Fibroblast of the conjunctiva (primary cell): ENCODE measurements at regions not wholly inside any gene's neighbourhood (a gene's known extent, or its start where the extent isn't known, plus 50 kb on each side); places are given as distances from the start of the nearest gene placed in this dataset.

ENCODE experiments used
- DNase-seq: peaks from one replicate; pipeline ENCODE4 v3.0.0-alpha.2; 2010; ENCODE audit warnings: low read depth

DNA sequence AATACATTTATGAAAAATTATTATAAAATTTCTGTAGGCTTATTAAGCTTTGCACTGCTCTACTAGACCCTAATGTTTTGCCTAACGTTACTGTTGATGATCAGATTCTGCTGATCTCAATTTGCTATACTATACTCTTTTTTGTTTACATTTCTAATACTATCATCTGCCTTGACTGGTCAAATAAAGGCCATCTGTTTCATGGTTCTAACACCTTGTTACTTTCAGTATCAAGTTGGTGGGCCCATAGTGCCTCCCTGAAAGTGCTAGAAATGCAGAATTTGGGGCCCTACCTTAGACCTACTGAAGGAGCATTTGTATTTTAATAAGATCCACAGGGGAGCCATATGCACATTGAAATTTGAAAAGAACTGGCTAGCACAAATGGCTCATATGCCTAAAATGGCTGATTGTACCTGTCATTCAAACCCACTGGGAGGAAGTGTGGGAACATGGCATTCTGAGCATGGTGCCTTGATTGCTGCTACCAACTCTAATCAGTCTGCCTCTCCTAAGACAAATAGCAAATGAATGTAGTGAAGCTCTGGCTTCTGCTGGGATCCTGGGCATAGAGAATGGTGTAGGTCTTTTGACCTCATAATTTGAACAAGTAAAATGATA lies 199.1 kb upstream of the BTBD3 start:
- no peak for DNase-seq

DNA sequence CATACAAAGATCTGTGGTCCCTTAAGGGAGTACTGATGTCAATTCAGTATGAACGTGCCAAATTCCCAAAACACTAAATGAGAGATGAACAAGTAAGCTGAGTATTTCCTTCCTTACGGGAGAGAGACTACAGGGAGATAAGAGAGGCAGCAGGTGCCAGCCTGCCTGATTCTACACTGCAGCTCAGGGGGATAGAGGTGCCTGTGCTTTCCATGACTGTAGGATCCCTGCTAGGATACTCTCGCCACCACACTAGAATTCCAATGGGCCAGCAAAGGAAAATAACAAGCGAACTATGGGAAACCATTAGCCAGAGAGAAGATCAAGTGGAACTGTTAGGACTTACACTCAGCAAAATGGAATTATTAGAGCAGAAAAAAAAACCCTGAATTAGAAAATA lies 198.5 kb upstream of the BTBD3 start:
- no peak for DNase-seq

DNA sequence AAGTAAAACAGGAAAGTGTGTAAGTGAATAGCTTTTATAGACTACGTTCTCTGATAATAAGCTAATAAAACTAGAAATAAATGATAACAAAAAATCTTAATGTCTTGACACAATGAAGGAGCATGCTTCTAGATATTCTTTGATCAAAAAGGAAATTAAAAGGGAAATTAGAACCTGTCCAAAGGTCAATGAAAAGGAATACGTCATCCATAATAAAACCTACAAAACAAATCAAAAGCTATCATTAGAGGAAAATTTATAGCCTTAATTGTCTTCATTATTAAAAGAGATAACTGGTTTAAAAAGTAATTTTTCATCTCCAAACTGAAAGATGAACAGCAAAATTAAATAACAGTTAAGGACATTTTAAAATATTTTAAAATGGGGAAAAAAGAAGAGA lies 196.3 kb upstream of the BTBD3 start:
- DNase-seq, result no peak

DNA sequence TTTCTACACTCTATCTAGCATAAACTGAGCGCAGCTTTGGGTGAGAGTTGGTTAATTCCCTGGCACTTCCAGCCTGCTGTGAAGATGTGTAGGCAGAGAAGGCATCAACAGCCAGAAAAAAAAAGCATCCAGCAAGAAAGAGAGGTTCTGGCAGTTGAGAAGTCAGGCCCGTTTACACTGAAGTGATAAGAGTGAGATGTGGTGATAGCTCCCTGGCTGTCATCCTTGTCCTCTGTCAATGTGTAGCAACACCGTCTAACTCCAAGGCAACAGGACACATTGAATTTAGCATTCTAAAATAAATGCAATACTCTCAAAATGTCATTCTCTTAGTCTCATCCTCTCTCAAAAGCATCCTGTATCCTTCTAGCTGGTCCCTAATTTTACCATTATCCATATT lies 193.6 kb upstream of the BTBD3 start:
- DNase-seq, result no peak

DNA sequence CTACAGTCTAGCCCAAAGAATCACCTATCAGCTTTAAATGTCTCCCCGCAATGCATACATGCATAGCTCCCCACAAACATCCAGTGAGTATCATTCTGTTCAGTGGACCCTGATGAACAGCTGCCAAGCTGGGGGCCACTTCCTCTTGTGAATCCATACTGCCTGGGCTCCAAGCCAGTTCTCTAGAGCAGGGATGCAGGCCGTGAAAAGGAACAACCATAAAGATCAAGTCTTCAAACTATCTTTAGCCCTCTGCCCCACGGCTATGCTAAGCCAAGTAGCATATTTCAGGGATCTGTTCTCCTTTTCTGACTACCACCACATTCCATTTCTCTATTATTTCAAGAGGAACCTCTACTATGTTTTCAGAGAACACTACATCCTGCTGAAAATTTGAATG lies 191.7 kb upstream of the BTBD3 start:
- DNase-seq, result no peak

DNA sequence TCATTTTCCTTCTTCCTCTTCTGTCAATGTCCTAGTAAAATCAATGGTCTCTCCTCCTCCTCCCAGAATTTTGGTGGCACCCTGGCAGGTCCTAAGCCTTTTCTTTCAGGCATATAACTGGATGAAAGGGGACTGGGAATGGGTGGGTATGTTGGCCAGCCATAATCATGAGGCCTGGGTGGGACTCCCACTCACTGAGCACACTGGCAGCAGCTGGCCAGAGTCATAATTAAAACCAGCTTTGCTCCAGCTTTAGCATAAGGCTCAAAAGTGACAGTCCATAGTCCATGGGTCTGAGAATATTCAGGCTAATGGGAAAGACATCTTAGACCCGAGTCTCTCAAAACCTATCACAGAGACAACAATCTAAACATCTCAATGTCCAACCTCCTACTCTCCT lies 190.0 kb upstream of the BTBD3 start:
- no peak for DNase-seq

DNA sequence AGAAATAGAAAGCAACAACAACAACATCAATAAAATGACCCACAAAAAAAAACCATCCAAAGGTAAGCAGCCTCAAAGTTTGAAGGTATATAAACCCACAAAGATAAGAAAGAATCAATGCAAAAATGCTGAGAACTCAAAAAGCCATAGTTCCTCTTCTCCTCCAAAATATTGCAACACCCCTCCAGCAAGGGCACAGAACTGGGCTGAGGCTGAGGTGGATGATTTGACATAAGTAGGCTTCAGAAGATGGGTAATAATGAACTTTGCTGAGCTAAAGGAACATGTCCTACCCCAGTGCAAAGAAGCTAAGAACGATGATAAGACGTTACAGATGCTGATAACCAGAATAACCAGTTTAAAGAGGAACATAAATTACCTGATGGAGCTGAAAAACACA lies 188.8 kb upstream of the BTBD3 start:
- DNase-seq, result no peak

DNA sequence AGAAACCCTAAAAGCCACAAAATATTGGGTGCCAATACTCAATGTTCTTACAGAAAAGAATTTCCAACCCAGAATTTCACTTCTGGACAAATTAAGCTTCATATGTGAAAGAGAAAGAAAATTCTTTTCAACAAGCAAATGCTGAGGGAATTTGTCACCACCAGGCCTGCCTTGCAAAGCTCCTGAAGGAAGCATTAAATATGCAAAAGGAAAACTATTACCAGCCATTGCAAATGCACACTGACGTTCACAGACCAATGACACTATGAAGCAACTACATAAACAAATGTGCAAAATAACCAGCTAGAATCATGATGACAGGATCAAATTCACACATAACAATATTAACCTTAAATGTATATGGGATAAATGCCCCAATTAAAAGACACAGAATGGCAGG lies 187.9 kb upstream of the BTBD3 start:
- DNase-seq, result no peak

DNA sequence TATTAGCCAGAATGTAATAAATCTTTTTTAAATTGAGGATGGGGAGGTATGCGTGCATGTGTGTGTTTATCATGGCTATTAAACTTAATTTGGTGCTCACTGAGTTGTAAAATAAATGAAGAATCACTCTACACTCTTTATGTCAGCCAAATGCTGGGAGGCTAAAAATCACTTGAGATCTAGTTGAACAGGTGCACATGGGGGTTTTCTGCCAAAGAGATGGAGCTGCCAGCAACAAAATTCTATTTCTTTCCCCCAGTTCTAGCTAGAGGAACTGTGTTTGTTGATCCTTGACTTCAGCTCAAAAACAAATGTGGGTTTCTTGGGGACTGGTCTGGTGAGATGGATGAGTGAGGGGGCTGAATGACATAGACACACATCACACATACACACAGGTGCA lies 183.3 kb upstream of the BTBD3 start:
- DNase-seq, result no peak

DNA sequence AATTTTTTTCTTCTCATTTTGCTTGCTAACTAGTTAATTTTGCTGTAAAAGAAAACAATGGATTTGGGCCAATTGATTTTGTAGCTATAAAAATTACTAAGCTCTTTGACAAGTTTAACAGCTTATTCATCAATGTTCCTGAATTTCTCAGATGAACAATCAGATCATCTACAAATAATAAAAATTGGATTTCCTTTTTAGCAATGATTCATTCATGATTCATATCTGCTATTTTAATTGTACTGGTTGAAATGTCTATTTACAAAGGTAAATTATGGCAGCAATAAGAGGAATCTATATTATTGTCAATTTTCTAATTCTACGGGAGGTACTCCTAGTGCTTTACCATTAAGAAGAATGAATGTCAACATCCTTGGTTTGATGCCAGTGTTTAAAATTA lies 178.8 kb upstream of the BTBD3 start:
- DNase-seq, result no peak

DNA sequence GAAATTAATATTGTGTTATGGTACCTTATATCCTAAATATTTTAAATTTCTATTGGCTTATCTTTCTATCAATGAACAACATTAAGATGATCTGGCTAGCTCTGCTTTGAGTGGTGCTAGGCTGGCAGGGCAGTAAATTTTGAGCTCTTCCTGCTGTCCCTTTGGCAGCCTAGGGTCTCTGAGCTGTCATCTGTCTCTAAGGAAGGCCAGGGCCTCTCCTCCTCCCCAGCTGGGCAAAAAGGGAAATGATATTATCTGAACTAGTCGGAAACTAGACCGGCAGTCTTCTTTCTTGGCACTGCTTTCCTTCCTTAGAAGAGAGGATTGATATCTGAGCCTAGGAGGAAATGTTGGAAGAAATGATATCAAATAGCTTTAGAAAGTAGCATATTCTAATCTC lies 176.7 kb upstream of the BTBD3 start:
- no peak for DNase-seq

DNA sequence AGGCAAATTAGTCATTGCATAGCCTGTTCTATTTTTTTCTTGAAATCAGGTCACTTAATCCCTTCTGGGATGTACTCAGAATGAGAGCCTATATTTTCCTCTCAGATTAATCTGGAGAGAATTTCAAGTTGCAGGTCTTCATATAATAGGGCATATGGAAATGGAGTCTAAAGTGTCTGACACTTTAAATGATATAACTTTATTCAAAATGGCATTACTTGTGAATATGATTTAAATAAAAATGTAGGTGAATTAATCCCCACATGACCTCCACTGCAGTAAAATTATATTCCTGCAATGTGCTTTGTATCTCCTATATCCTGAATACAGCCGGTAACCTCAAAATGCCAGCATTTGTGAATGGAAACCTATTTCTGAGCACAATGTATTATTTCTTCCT lies 172.5 kb upstream of the BTBD3 start:
- no peak for DNase-seq

DNA sequence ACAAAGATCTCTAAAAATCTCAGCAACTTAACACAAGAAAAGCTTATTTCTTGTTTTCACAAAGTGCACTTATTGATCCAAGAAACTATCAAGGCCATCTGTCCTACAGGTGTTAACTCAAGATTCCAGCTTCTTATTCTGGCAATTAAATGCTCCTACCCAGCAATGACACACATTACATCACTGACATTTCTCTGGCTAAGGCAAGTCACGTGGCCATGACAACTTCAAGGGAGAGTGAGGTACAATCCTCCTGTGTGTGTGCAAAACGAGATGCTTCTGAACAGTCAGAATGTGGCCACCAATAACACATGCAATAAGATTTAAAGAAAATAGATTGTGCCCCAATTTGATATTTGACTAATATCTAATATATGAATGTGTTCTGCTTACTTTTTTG lies 169.3 kb upstream of the BTBD3 start:
- no peak for DNase-seq

DNA sequence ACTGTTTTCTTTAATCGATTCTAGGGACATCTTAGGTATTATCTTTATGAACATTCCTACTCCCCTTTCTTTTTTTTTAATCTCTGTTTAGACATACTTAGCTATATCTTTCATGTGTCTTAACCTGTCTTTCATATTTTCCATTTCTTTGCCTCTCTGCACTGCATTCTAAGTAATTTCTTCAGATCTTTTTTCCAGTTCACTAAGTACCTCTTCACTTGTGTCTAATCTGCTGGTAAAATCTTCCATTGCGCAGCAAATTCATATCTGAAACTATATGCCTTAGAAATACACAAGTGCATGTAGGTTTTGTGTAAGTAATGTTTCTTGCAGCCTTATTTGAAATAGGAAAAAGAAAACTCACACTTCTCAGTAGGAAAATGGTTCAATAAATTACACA lies 165.4 kb upstream of the BTBD3 start:
- no peak for DNase-seq

DNA sequence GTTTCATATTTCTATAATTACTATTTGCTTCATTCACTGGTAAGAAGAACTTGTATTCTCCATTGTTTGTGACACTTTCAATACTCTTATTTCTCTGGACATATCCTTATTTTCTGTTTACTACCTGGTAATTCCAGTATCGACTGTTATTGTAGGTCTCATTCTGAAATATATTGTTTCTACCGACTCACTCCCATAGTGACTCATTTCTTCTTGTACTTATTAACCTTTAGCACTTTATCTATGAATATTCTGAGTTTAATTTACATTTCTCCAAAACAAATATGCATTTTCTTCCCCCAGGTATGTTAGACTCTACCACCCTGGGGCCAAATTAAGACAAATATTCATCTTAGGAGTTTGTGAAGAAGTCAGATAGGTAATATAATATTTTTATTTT lies 164.5 kb upstream of the BTBD3 start:
- DNase-seq, result no peak

DNA sequence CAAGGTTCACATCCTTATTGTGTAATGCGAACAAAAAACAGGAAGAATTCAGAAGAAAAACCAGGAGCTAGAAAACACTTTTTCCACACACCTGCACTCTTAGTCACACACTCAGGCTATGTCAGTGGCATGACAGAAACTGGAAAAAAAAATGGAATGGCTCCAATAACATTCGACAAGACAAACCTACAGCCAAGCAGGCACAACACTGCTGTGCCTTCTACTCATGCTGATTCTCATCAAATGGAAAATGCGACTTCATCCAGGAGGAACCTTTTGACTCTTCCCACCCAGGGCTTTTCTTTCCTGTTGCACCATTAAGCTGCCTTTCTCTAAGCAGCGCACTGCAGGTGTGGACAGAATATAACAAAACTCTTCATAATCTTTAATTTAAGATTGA lies 163.2 kb upstream of the BTBD3 start:
- no peak for DNase-seq

DNA sequence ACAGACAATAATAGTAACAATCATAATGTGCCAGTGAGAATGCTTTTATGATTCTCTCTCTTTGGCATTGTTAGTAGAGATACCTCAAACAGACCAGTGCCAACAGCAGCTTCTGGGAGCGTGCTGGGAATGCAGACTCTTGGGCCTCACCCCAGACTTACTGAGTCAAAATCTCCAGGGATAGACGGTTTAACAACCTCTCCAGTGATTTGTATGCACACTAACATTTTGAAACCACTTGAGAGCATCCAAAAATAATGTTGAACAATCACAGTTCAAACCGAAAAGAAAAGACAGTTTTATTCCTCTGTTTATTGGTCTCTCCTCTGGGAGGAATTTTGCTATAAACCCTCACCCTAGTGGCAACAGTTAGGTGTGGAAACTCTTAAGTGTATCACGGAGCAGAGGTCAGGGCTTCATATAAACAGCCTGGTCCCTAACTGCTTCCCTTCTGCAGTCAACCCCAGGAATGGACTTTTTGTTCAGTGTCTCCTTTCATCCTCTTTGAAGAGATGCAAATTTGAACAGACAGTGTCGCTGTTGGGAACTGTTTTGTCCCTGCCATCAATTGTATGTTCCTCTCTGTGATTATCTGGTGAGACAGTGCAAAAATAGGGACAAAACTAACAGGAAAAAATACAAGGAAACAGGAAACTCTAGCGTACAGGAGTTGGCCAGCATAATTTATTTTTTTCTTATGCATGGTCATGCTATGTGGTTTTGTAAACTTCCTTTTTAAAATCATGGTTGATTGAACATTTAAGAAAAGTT lies 162.4 kb upstream of the BTBD3 start:
- DNase-seq, result no peak

DNA sequence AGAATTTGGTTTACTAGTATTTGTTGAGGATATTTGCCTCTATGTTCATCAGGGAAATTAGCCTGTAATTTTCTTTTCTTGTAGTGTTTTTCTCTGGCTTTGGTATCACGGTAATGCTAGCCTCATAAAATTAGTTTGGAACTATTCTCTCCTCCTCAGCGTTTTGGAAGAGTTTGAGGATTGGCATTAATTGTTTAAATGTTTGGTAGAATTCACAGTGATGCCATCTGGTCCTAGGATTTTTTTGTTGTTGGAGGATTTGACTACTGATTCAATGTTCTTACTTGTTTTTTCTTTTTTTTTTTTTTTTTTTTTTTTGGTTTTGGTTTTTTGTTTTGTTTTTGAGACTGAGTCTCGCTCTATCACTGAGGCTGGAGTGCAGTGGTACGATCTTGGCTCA lies 156.2 kb upstream of the BTBD3 start:
- no peak for DNase-seq

DNA sequence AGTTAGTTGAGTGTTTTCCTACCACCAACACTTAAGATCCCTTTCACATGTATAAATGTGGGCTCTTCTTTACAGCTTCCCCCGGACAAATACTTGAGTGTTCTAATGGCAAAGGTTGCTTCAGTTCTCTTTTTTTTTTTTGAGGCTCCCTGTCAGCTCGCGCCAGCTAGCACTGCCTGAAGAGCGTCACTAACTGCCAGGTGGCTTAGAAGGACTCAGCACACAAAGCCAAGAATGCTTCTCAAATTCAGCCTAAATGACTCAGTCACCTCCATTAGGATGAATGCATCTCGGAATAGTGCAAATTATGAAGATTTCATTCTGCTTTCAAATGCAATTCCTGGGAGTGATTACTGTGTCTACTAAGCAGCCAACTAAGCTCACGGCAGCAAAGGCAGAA lies 150.7 kb upstream of the BTBD3 start:
- no peak for DNase-seq

DNA sequence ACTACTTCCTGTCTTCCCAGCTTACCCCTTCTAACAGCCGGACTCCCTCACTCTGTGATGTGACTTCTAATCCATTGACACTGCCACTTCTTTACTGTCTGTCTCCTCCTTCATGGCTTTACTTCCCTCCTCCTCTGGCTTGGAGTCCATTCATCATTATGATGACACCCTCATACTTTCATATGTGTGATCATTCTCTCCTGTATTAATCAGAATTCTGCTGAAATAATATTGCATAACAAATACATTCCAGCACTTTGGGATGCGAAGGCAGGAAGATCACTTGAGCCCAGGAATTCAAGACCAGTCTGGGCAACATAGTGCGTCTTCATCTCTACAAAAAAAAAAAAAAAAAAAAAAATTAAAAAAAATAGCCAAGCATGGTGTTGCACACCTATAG lies 147.9 kb upstream of the BTBD3 start:
- no peak for DNase-seq

DNA sequence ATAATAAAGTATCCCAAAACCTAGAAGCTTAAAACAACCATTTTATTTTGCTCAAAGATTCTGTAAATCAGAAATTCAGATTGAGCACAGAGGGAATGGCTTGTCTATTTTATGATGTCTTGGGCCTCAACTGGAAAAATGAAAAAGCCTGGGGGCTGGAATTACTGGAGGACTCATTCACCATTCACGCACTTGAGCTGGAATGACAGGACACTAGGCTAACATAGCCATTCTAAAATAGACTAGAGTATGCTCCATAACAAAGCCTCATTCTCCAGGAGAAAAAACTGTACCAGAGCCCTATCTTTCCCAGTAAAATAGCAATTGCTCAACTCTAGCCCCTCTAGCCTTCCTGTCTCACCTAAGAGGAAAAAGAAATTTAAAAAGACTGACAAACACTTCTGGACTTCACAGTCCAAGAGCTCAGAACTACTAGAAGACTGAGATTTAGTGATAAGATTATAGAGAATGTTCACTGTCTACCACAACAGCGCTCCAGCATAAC lies 145.4 kb upstream of the BTBD3 start:
- no peak for DNase-seq

DNA sequence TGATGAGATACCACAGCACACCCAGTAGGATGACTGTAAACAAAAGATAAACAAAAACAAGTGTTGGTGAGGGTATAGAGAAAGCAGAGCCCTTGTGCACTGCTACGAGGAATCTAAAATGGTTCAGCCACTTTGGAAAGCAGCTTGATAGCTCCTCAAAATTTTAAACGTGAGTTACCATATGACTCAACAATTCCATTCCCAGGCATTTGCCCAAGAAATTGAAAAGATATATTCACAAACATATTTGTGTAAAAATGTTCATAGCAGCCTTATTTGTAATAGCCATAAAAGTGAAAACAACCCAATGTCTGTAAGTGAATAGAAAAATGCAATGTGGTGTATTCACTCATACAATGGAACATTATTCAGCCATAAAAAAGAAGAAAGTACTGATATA lies 141.0 kb upstream of the BTBD3 start:
- no peak for DNase-seq

DNA sequence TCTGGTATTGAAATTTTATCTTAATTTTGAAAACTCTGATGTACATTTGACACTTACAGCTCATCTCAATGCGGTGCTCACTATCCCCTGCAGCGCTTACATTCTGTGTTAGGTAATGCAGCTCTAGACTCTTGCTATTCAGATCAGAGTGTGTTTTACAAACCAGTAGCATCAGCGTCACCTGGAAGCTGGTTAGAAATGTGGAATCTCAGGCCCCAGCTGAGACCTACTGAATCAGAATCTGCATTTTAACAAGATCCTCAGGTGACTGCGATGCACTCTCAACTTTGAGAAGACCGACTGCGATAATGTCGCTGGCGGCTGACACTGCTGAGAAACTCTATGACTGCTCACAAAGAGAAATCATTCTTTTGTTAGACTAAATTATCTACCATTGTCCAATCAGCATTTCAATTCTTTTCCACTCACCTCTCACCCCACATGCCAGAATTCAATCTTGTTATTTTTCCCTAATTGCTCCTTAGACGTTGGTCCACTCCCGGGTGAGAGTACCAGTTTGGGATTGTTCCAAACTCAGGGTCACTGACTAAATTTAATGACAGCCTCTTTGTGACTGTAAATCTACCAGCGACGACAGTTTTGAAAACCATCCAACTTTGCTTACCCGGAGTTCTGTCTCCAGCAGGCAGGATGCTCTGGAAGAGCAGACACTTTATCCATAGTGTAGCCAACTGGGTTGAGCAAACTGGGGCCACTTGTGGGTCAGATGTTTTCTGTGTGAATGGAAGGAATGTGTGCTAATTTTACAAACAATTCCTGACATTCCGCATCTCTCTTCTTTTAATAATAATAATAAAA lies 140.1 kb upstream of the BTBD3 start:
- DNase-seq, result no peak
